Endothelial cell of umbilical vein (primary cell): ENCODE measurements at regions not wholly inside any gene's neighbourhood (a gene's known extent, or its start where the extent isn't known, plus 50 kb on each side); places are given as distances from the start of the nearest gene placed in this dataset.

Source experiments
- BruUV-seq: library from RNA; stranded (reverse); fragments of 400-500 nt; replicated peaks from 2 replicates; lab custom pipeline; 2021; lab: Mats Ljungman, UMichigan
- CTCF ChIA-PET: fragments of 300-600, 350-600 bp; sonication (Branson Sonifier 250); formaldehyde crosslinking; loops from one replicate; lab custom pipeline; 2021; ENCODE audit warnings: antibody characterized with exemption, inconsistent platforms; lab: Charles Lee
- POLR2A ChIA-PET: fragments of 300-600, 350-600 bp; sonication (Branson Sonifier 250); formaldehyde crosslinking; loops from one replicate; lab custom pipeline; 2021; ENCODE audit warnings: antibody characterized with exemption, inconsistent platforms; lab: Charles Lee
- DNase-seq: peaks from one replicate; pipeline ENCODE4 v3.0.0-alpha.2; 2011; ENCODE audit warnings: low read depth, low spot score
- FAIRE-seq: peaks from 2 replicates; lab custom pipeline; 2011; peaks lifted over from hg19 to GRCh38; lab: Jason Lieb, UNC
- H2AFZ ChIP-seq: 2 replicates; pipeline ENCODE4 v1.6.0; 2012; ENCODE audit warnings: low read depth, low read length, control low read depth, inconsistent platforms
- H3K27ac ChIP-seq: 2 replicates; pipeline ENCODE4 v1.5.1; 2011; ENCODE audit warnings: low read depth, mild to moderate bottlenecking, control low read depth, low read length, moderate library complexity; ENCODE audit not compliant: insufficient read depth
- H3K27me3 ChIP-seq, 2 experiments: 2 replicates each; pipeline versions ENCODE4 v1.6.0 to v1.6.1; 2011; ENCODE audit warnings: low read length in 2 of 2, mixed read lengths in 1 of 2; ENCODE audit not compliant: control insufficient read depth in 2 of 2, insufficient read depth in 2 of 2
- H3K36me3 ChIP-seq, 2 experiments: 2 replicates in 1 of 2; 3 replicates in 1 of 2; pipeline ENCODE4 v1.5.1; 2011; ENCODE audit warnings: low read length in 2 of 2, mild to moderate bottlenecking in 1 of 2, moderate library complexity in 1 of 2; ENCODE audit not compliant: control insufficient read depth in 2 of 2, insufficient read depth in 2 of 2; ENCODE audit errors: extremely low read depth in 1 of 2
- H3K4me1 ChIP-seq: 3 replicates; pipeline ENCODE4 v1.5.1; 2011; ENCODE audit warnings: mild to moderate bottlenecking, low read length; ENCODE audit not compliant: control insufficient read depth, insufficient read depth; ENCODE audit errors: extremely low read depth
- H3K4me2 ChIP-seq: 2 replicates; pipeline ENCODE4 v1.6.1; 2011; ENCODE audit warnings: low read length, control low read depth, mixed read lengths; ENCODE audit not compliant: insufficient read depth
- H3K4me3 ChIP-seq, 3 experiments: fragments of 200-600 bp in 1 of 3; sonication (generic), shearing (Covaris generic) in 1 of 3; replicated peaks in 1 of 3; 2 replicates each; pipeline ENCODE4 v1.5.1; 2011 to 2016; ENCODE audit warnings: control low read depth in 3 of 3, low read length in 3 of 3, mild to moderate bottlenecking in 2 of 3, inconsistent platforms in 1 of 3, low read depth in 1 of 3, moderate library complexity in 1 of 3; ENCODE audit not compliant: insufficient read depth in 1 of 3
- H3K79me2 ChIP-seq: 2 replicates; pipeline ENCODE4 v1.6.0; 2012; ENCODE audit warnings: low read length, inconsistent platforms; ENCODE audit not compliant: control insufficient read depth, insufficient read depth
- H3K9ac ChIP-seq: replicated peaks from 2 replicates; pipeline ENCODE3; 2011; ENCODE audit warnings: low read length, control low read depth; ENCODE audit not compliant: insufficient read depth; ENCODE audit errors: extremely low read depth
- H3K9me1 ChIP-seq: replicated peaks from 3 replicates; pipeline ENCODE4 v1.6.0; 2011; ENCODE audit warnings: mild to moderate bottlenecking, low read length; ENCODE audit not compliant: control insufficient read depth, insufficient read depth; ENCODE audit errors: extremely low read depth
- H3K9me3 ChIP-seq: replicated peaks from 2 replicates; pipeline ENCODE4 v1.5.1; 2012; ENCODE audit warnings: low read length, inconsistent platforms; ENCODE audit not compliant: control insufficient read depth, insufficient read depth
- H4K20me1 ChIP-seq: replicated peaks from 2 replicates; pipeline ENCODE3; 2011; ENCODE audit warnings: mild to moderate bottlenecking, low read length; ENCODE audit not compliant: control insufficient read depth, insufficient read depth; ENCODE audit errors: extremely low read depth
- EZH2 ChIP-seq: IDR thresholded peaks from 2 replicates; pipeline ENCODE4 v1.6.1; 2012; ENCODE audit warnings: borderline replicate concordance, low read depth, mild to moderate bottlenecking, moderate library complexity, low read length, inconsistent platforms; ENCODE audit not compliant: severe bottlenecking
- FOS ChIP-seq: IDR thresholded peaks from 2 replicates; pipeline ENCODE4 v1.6.1; 2011; ENCODE audit warnings: mild to moderate bottlenecking, low read length, moderate library complexity, borderline replicate concordance; ENCODE audit not compliant: insufficient read depth
- GATA2 ChIP-seq: IDR thresholded peaks from 2 replicates; pipeline ENCODE4 v1.7.0; 2011; ENCODE audit warnings: low read depth, mild to moderate bottlenecking, moderate library complexity, mixed read lengths, low read length; ENCODE audit not compliant: insufficient read length, insufficient read depth
- JUN ChIP-seq: IDR thresholded peaks from 2 replicates; pipeline ENCODE4 v1.6.1; 2011; ENCODE audit warnings: borderline replicate concordance, low read depth; ENCODE audit not compliant: insufficient read length, insufficient read depth
- MYC ChIP-seq: IDR thresholded peaks from one replicate; pipeline ENCODE4 v1.6.1; 2011; ENCODE audit warnings: mild to moderate bottlenecking, low read depth, low read length
- POLR2A ChIP-seq: IDR thresholded peaks from 2 replicates; pipeline ENCODE4 v1.6.1; 2012; ENCODE audit warnings: low read depth, mild to moderate bottlenecking, control low read depth, low read length
- POLR2AphosphoS5 ChIP-seq: IDR thresholded peaks from 2 replicates; pipeline ENCODE4 v1.6.1; 2012; ENCODE audit warnings: low read depth, mild to moderate bottlenecking, control low read depth, low read length, moderate library complexity; ENCODE audit not compliant: insufficient read depth
- dilution Hi-C: fragments of 300-500 bp; cut with MboI; formaldehyde crosslinking; loops from one replicate; pipeline ENCODE4 v1.15.0; 2019; ENCODE audit warnings: low sequenced_read_pairs; ENCODE audit not compliant: extremely low pct_ligation_motif_present
- intact Hi-C: fragments of 100-400 bp; cut with micrococcal nuclease; formaldehyde crosslinking; loops from one replicate; pipeline ENCODE4 v1.10.0; 2022
- TF ChIP-seq, protein P1 (sequence below), 2 donors: IDR thresholded peaks; 1 replicate in 1 of 2; 2 replicates in 1 of 2; pipeline ENCODE4 v1.5.1; 2011; ENCODE audit warnings: low read length in 2 of 2, mild to moderate bottlenecking in 2 of 2, moderate library complexity in 2 of 2, control low read depth in 1 of 2, inconsistent platforms in 1 of 2, low read depth in 1 of 2; ENCODE audit not compliant: insufficient read depth in 1 of 2; ENCODE audit errors: extremely low read depth in 1 of 2
- TF ChIP-seq, protein P2 (sequence below): IDR thresholded peaks from 2 replicates; pipeline ENCODE4 v1.6.1; 2011; ENCODE audit not compliant: insufficient read depth, insufficient read length

DNA sequence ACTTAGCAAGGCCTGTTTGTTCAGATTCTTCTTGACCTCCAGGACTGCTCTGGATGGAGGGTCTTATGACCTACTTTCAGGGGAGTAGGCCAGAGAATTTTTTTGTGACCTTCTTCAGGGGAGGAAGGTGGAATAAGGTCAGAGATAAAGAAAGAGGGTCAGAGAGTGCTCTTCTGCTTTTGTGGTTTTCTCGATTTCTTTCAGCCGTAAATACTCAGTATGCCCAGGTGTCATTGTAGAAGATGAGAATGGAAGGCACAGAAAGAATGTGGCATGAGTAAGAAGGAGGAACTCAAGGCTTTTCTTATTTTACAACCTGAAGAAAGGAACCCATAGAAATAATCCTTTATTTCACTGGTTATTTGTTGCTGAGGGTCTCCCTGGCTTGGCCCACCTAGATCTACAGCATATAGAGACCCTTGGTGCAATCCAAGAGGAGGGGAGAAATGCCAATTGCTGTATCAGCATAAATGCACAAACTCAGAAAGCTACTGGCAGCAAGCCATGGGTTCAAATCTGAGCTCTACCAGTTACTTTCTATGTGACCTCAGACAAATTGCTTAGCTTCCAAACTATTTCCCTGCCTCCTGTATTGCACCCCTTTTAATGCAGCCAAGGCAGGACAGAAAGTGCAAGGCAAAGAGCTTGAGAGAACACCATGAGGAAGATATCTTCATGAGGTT, 68.0 kb downstream of the OLIG3 start:
- DNase-seq (no peak), FAIRE-seq (no peak)
- TF ChIP-seq GATA2 (no peak), JUN (no peak), FOS (no peak), MYC (no peak), POLR2A (no peak), EZH2 (no peak), POLR2AphosphoS5 (no peak)
- TF ChIP-seq, protein P1, sequence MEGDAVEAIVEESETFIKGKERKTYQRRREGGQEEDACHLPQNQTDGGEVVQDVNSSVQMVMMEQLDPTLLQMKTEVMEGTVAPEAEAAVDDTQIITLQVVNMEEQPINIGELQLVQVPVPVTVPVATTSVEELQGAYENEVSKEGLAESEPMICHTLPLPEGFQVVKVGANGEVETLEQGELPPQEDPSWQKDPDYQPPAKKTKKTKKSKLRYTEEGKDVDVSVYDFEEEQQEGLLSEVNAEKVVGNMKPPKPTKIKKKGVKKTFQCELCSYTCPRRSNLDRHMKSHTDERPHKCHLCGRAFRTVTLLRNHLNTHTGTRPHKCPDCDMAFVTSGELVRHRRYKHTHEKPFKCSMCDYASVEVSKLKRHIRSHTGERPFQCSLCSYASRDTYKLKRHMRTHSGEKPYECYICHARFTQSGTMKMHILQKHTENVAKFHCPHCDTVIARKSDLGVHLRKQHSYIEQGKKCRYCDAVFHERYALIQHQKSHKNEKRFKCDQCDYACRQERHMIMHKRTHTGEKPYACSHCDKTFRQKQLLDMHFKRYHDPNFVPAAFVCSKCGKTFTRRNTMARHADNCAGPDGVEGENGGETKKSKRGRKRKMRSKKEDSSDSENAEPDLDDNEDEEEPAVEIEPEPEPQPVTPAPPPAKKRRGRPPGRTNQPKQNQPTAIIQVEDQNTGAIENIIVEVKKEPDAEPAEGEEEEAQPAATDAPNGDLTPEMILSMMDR (IDR thresholded peaks at IDR 0.05; ENCODE audit: extremely low read depth in 1 of 2, insufficient read depth in 1 of 2, low read depth in 1 of 2, low read length in 2 of 2) = no peak
- TF ChIP-seq, protein P2, sequence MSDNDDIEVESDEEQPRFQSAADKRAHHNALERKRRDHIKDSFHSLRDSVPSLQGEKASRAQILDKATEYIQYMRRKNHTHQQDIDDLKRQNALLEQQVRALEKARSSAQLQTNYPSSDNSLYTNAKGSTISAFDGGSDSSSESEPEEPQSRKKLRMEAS = no peak
- Histone ChIP-seq H3K4me2 (no peak overlapping the region), H3K36me3 (no peaks in the 10 kb centered on the region), H3K79me2 (no peaks in the 10 kb centered on the region), H3K9ac (no peak overlapping the region), H3K27ac (no peak overlapping the region), H3K9me1 (no peaks in the 10 kb centered on the region), H2AFZ (no peak overlapping the region), H3K9me3 (no peaks in the 10 kb centered on the region), H4K20me1 (no peaks in the 10 kb centered on the region), H3K4me1 (no peaks in the 10 kb centered on the region), H3K27me3 (peaks cover 0 to 4% of the 10 kb centered on the region in 2 experiments), H3K4me3 (no peak overlapping the region)
- intact Hi-C loops = no loop called here
- POLR2A ChIA-PET = no interaction called here
- CTCF ChIA-PET = no interaction called here
- no TSS peak for BruUV-seq
- dilution Hi-C loops = no loop called here
